HG02642 (cell line): ENCODE measurements at regions not wholly inside any gene's neighbourhood (a gene's known extent, or its start where the extent isn't known, plus 50 kb on each side); places are given as distances from the start of the nearest gene placed in this dataset.

ENCODE experiments used
- ATAC-seq: cut with Tn5 transposase; IDR thresholded peaks from one replicate; pipeline ENCODE4 v1.9.1; 2021; ENCODE audit warnings: mild to moderate bottlenecking; ENCODE audit not compliant: unreplicated experiment, poor library complexity

DNA sequence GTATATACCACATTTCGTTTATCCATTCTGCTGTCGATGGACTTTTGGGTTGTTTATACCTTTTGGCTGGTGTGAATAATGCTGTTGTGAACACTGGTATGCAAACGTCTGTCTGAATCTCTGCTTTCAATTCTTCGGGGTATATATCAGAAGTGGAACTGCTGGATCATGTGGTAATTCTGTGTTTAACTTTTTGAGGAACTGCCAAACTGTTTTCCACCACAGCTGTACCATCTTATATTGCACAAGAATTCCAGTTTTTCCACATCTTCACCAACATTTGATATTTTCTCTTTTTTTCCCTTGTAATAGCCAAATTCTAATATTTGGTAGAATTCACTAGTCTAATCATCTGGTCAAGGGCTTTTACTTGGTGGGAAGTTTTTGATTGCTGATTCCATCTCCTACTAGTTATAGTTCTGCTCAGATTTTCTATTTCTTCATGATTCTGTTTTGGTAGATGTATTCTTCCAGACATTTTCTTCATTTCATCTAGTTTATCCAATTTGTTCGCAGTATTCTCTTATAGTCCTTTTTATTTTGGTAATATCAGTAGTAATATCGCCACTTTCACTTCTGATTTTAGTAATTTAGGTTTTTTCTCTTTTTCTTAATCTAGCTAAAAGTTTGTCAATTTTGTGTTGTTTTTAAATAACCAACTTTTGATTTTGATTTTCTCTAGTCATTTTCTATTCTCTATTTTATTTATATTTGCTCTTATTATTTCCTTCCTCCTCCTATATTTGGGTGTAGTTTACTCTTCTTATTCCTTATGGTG is 271.2 kb downstream of the ZEB1 start:
- no peak for ATAC-seq

DNA sequence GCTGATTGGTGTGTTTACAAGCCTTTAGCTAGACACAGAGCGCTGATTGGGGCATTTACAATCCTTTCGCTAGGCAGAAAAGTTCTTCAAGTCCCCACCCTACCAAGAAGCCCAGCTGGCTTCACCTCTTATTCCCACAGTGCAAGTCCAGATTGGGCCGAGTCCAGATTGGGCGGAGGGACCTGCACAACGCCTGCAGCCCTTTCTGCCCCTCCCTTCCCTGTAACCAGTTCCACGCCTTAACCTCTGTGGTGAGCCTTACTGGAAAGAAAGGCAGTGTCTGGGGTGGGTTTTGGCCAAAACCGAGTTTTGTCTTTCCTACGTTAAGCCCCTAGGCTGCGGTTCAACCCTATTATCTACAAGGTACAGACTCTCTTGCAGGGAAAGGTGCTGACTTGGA is 268.7 kb downstream of the ZEB1 start:
- no peak for ATAC-seq

DNA sequence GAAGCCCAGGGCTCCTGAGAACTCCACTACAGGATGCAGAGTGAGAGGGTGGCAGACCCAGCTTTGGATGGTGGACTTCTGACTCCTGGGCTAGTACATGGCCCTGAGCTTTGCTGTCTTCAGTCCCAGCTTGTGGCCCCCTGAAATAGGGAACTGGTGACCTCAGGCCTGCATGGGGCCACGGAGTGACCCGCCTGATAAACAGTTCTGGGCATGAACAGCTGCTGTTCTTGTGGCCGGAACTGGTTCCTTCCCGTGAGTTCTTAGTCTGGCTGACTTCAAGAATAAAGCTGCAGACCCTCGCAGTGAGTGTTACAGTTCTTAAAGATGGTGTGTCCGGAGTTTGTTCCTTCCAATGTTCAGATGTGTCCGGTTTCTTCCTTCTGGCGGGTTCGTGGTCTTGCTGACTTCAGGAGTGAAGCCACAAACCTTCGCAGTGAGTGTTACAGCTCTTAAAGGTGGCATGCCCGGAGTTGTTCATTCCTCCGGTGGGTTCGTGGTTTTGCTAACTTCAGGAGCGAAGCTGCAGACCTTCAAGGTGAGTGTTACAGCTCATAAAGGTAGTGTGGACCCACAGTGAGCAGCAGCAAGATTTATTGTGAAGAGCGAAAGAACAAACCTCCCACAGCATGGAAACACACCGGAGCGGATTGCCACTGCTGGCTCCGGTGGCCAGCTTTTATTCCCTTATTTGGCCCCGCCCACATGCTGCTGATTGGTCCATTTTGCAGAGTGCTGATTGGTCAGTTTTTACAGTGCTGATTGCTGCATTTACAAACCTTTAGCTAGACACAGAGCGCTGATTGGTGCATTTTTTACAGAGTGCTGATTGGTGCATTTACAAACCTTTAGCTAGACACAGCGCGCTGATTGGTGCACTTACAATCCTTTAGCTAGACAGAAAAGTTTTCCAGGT is 268.0 kb downstream of the ZEB1 start:
- ATAC-seq, result no peak

DNA sequence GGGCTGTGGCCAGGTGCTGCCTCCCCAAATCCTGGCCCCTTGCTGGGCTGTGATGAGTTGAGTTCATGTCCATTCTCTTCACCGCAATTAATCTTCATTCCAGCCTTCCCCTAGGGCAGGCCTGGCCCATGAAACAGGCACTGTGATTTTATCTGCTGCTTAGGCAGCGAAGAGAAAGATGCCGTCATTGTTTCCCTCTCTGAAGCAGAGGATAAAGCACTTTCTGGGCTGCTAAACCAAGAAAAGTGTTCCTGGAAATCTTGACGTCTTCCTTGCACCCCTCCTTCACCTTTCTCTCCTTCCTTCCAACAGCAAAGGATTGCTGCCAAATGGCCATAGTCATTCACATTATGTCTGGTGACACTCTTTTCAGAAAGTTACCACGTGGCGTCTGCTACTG is 265.9 kb downstream of the ZEB1 start:
- ATAC-seq, result no peak

DNA sequence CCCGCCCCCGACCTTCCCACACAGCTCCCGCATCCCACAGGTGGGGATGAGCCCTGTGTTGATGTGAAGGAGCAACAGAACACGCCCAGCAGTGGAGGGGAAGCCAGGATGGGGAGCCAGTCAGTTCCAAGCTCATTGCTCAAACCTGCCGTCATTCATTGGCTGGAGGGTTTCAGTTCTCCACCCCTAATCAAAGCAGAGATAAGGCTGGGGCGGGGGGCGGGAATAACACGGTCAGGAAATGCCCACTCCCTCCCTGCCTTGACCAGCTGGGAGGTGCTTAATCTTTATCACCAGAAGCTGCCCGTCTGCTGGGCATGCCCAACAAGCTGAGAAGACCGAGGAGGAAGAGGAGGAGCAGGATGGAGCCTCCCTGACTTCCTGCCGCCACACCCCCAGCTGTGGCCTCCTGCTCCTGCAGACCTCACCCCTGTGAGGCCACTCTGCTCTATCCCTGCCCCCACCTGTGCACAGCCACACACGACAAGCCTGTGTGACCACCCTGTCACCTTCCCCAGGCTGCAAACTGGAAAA is 265.1 kb downstream of the ZEB1 start:
- no peak for ATAC-seq

DNA sequence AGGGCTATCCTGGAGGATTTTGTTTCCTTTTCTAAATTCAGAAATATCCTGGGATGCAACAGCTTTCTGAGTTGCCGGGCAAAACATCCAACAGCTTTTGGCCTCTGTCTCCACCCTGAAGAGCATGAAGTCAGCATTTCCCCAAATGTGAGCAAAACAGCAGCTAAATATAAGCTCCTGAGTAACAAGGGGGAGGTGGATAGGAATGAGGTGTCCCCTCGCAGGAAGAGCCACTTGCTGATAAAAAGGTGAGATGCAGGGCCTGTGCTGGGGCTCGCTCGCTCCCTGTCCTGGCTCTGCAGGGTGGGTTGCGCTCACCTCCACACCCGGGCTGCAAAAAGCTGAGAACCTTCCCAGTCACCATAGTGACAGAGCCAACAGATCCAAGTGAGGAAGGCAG is 264.3 kb downstream of the ZEB1 start:
- ATAC-seq, result no peak

DNA sequence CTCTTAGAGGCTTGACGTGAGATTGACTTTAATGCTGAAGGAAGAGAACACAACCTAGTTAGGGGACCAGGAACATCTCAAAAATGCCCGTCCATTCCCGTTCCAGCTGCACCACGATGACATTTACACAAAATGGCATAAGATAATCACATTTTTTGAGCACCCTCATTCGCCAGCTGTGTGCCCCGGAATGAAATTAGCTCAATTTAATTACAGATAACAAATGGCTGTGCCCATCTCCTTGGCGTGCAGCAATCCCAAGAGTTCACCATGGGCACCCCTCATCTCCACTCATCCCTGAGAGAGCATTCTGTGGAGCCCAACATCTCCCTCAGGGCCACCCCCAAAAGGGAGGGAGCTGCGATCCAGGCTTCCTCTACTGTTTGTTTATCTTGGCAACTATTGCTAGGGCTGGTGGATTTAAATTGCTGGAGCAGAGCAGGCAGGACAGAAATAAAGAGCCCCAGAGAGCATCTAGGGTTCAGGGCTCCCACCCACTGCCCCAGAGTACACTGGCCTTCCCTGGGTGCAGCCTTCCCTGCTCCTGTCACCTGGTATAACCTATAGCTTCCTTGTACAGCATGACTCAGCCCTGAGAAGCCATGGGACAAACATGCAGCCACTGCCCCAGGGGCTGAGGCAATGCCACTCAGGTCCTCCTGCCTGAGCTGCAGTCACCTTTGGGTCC is 263.5 kb downstream of the ZEB1 start:
- ATAC-seq, result no peak

DNA sequence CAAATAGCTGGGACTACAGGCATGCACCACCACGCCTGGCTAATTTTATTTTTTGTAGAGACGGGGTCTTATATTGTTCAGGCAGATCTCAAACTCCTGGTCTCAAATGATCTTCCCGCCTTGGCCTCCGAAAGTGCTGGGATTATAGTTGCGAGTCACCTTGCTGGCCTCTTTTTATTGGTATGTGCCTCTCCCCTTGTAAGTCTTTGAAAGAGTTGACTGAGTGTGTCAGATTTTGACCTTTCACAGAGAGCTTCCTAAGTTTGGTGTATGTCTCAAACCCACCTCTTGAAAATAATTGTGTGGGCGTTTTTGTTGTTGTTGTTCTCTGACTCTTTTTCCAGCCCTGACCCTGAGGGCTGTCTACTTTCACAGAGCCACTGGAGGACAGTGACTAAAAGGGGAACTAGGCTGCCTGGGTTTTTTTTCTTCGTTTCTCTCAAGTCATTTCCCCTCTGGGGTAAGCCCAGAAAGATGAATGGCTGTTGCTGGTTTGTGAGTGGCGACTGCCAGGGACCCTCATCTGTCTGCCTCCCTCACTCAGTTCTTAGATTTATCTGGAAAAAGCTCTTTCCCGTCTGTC is 262.8 kb downstream of the ZEB1 start:
- peak; percentile 79 for ATAC-seq

DNA sequence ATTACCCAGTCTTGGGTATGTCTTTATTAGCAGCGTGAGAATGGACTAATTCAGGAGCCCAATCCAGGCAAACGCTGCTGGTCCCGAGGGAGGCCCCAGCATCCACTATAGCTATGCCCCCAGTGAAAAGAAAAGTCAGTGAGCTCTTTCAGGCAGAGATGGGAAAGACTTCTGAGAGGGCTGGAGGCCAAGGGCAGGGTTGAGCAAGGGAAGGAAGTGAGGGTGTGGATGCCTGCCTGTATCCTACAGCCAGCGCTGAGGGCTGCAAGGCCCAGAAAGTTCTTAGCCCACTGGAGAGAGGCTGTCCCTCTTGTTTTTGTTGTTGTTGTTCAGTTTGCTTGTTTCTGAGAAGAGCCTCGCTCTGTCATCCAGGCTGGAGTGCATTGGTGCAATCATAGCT is 261.6 kb downstream of the ZEB1 start:
- no peak for ATAC-seq
